ENCODE measurements at regions not wholly inside any gene's neighbourhood (a gene's known extent, or its start where the extent isn't known, plus 50 kb on each side); places are given as distances from the start of the nearest gene placed in this dataset.

- TF ChIP-seq CTCF (IDR thresholded peaks at IDR 0.05) (no peak), POLR2A (IDR thresholded peaks at IDR 0.05) (no peak)
These were observed 849.7 kb downstream of the KCNMA1 start for GRCh38 chr10:76787746-76788451.

Measured in lower leg skin (tissue), 3 donors.